ENCODE measurements at regions not wholly inside any gene's neighbourhood (a gene's known extent, or its start where the extent isn't known, plus 50 kb on each side); places are given as distances from the start of the nearest gene placed in this dataset.

DNA sequence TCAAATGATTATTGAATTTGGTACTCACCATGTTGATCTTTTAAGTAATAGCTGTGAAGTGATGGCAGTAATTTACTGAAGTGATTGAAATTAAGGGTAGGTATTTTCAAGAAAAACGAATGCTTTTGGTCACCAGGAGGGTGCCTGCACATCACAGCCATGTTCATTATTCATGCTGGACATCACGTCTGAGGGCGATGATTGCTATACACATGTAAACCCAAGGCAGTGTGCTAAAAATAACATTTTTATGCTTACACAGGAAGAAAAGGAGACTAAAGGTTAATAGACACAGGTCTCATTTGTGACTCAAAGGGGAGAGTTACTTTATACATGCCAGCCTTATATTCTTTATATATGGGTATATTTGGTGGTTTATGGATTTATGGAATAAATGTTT lies 1146.0 kb downstream of the NLGN4X start:
- no peak for DNase-seq (ENCODE audit: low read depth)

DNA sequence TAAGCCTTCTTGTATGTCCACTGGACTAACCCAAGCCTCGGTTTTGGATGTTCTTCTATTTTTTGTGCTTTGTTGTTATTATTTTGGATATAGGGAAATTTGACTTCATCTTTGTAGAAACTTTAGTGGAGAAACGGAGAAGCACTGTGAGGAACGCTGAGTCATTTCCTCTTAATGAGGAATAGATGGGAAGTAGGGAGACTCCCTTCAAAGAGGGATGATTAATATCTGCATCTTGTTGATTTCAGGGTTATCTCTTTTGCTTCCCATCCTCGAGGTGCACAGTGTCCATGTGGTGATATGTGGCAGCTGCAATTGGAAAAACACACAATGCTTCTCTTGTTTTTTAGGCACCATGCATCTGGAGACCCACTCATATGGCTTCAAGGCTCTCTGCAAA lies 1147.9 kb downstream of the NLGN4X start:
- no peak for DNase-seq (ENCODE audit: low read depth)

DNA sequence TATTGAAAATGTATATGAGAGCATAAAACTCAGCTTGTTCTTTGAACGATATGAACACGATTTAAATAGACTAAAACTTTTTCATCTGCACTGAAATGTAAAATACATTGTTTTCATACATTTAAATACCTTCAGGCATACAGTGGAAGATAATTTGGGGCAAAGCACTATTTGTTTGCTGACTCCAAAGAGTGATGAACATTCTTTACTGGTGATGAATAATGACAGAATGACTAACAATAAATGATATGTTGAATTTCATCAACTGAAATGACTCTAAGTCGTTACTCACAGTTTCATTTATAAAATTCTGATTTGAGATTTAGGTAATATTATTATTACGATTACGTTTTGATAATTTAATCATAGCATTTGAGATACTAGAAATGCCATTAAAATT lies 1160.1 kb downstream of the NLGN4X start:
- DNase-seq (ENCODE audit: low read depth) = no peak

DNA sequence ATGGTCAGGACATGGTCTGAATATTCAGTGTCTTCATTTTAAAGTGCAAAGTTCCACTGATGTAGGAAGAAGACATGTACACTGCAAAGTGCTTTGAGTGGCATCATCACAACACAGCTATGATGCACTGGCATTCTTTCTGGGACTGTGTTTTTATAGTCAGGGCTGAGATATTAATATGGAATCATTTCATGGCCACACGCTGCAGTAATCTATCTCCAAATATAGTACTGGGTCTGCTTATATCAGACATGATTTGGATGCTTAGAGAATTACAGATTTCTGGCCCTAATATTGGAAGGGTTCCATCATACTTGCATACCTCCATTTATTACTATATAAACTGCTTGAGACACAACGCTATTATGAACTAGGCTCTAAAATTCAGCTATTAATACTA lies 1170.9 kb downstream of the NLGN4X start:
- no peak for DNase-seq (ENCODE audit: low read depth)

DNA sequence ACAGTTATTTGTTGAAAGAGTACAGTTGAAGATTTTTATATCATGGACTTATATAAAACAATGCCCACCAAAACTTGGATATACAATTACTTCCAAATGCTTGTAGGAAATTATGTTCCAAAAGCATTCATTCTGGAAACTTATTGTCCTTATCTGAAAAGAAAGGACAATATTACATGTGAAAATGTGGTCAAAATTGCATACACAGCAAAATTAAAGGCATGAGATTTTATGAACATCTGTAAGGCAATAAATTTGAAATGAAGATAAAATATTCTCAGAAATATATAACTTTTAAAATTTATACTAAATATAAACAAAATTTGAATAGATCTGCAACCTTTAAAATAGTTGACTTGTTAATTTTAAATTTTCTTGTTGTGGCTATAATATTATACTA lies 1173.8 kb downstream of the NLGN4X start:
- DNase-seq (ENCODE audit: low read depth) = no peak

DNA sequence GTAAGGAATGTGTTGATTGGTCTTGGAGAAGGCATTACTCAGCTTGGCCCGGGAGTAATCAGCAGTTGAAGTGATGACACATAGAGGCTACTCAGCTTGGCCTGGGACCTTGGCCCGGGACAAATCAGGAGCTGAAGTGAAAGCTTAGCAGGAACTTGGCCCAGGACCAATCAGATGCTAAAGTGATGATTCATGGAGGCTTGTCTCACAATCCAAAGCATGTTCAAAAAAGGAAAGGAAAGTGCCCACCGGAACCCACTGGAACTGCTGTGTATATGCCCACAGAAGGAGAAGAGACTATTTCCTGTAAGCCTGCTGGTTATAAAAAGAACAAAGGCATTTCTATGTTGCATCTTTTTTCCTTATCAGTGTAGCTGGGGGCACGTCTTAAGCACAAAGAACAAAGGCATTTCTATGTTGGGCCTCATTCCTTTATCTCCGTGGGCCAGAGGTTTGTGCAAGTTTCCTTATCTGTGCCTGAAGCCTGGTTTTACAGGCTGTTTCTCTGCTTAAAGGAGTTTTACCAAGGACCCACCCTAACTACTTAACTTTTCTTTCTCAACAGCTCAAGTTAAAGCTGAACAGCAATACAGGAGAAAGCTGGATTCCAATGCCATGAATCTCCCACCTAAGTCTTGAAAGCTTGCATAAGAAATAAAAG lies 1176.7 kb downstream of the NLGN4X start:
- DNase-seq (ENCODE audit: low read depth) = peak; percentile 59

DNA sequence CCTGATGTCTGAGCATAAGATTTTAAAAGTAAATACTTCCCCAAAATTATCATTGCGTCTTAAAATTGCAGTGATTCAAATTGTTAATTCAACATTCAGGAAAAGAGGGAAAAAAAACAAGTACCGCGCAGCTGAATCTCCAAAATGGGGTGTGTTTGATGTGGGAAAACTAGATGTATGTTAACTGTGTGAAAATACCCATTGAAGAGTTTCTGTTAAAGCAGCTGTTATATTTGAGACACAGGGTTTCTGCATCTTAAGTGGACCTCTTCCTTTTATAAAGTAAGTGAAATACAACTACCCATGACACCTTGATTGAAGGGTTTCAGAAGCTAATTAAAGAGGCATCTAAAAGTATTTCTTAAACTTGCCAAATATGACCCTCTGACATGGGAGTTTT lies 1186.1 kb downstream of the NLGN4X start:
- DNase-seq (ENCODE audit: low read depth) = no peak

DNA sequence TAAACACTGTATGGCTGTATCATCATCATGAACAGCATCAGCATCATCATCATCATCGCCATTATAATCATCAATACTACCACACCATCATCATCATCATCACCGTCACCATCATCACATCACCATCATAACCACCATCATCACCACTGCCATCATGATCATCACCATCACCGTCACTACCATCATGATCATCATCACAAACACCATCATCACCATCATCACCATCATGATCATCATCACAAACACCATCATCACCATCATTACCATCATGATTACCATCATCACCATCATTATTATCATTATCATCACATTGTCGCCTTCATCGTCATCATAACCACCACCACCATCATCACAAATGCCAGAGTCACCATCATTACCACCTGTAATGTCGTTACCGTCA lies 1196.9 kb downstream of the NLGN4X start:
- no peak for DNase-seq (ENCODE audit: low read depth)

DNA sequence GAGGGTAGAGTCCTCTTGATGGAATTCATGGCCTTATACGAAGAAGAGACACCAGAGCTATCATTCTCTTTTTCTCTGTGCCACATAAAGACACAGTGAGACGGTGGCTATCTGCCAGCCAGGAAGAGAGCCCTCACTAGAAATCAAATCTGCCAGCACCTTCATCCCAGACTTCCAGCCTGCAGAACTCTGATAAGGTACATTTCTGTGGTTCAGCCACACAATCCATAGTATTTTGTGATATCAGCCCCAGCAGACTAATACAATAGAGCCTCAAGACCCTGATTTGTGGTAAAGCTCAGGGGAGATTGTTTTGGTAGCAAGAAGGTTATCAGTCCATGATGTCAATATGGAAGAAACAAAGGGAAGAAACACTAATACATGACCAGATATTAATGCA lies 1213.2 kb downstream of the NLGN4X start:
- no peak for DNase-seq (ENCODE audit: low read depth)

DNA sequence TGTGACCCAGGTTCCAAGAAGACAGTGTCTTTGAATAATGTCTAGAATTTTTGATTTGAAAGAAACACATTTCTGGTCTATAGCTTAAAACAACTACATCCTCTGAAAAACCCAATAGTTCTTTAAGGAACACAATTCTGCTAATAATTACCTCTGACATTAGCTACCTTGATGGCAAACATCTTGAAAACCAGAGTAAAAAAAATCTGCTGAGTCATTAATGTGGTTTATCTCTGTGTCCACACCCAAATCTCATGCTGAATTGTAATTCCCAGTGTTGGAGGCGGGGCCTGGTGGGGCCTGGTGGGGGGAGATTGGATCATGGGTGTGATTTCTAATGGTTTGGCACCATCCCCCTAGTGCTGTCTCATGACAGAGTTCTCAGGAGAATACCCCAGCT lies 1233.8 kb downstream of the NLGN4X start:
- no peak for DNase-seq (ENCODE audit: low read depth)

DNA sequence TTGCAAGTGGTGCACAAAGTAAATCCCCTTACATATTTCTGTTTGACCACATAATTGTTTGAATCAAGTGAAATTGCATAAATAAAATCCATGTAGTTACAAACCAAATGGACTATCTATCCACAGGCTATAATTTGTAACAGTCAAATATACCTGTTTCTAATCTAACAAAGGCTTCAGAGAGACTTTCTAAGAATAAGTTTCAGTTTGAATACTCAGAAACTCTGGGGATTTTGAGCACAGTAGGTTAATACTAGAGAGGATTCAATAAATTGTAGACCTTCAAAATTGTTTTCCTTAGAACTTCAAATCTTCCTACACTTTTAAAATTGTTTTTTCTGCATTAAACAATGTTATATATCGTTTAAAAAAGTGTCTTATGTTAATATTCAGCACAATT lies 1250.1 kb downstream of the NLGN4X start:
- DNase-seq (ENCODE audit: low read depth) = no peak

DNA sequence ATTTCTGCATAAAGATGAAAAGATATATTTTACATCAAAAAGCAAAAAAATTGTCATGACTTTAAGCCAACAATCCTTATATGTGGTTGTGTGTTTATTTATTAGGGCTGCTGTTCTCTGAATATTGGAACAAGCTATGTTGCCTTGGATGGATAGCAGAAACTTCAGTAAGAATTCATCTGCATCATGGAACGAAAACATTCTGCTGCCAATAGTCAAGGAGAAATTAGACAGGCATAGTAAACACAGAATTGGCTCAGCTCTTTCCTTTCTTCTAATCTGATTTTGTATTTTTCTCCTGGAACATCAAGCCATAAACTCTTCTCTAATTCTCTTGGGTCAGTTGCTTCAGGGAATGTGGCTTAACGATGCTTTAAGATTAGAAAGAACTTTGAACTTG lies 1257.0 kb downstream of the NLGN4X start:
- DNase-seq (ENCODE audit: low read depth) = no peak

DNA sequence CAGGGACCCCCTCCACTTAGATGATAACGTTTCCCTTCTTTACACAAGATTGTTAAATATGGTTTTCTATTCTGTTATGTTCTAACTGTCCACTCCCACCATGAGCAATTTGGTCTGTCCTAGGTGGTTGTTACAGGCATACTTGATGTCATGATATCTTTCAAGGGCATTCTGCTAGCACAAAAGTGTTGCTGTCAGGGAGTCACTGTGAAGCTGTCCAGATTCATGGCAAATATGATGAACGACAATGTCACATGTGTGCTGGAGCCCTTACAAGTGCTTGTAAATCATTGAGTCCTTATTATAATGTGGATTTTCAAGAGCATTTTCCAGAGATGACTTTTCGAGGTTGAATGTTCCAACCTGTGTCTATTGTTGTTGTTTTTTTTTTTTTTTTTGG lies 1250.7 kb upstream of the PRKX start:
- DNase-seq (ENCODE audit: low read depth) = no peak

DNA sequence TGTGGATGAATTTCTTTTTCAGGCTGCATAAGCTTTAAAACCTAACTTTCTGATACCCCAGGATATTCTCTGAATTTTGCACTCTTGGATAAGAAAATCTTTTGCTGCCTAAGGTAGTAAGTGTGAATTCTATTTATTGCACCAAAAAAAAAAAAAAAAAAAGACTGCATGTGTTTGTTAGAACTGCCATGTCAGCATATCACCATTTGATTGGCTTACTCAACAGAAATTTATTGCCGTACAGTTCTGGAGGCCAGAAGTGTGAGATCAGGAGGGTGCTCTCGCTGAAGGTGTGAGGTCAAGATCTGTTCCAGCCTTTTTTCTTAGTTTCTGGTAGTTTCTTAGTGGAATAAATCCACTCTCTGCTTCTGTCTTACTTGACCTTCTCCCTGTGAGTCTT lies 1250.0 kb upstream of the PRKX start:
- DNase-seq (ENCODE audit: low read depth) = no peak

DNA sequence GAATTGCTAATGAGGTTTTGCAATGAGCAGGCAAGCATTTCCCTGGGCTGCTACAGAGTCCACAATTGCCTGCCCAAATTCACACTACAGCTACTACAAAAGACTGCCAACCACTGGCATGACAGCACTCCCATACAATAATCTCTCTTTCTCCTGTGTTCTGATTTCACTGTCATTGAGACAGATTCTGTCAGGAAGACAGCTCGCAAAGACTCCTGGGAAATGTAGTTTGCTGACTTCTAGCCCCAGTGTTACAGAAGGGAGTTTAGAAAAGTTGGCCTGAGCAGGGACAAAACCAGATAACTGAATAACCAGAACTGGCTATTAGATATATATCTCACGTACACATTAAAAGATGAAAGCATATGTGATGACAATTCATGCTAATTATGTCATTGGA lies 1231.3 kb upstream of the PRKX start:
- DNase-seq (ENCODE audit: low read depth) = no peak

DNA sequence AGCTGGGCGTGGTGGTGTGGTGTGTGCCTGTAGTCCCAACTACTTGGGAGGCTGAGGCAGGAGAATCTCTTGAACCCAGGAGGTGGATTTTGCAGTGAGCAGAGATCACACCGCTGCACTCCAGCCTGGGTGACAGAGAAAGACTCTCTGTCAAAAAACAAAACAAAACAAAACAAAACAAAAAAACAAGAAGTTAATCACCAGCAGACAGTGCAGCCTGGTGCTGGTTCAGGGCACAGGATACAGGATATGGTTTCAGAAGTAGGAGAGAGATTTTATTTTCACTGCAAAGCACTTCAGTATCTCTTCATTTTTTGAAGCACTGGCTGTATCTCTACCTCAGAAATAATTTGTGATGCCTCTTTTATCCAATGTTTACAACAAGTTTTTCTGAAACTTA lies 1222.9 kb upstream of the PRKX start:
- DNase-seq (ENCODE audit: low read depth) = no peak

DNA sequence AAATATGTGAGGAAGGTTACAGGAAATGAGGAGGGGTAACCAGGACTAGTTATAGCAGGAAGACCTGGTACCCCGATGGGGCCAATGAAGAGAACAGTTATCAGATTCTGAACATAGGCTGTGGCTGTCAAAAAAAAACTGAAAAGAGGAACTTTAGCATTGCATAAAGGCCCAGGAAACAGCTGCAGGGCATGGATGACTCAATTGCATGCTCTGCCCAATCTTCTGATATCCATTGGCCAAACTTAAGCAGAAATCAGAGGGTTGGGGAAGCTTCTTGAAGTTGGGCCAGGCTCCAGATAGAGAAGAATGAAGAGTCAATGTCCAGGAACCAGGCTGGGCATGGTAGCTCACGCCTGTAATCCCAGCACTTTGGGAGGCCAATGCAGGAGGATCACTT lies 1222.4 kb upstream of the PRKX start:
- DNase-seq (ENCODE audit: low read depth) = peak; percentile 49

DNA sequence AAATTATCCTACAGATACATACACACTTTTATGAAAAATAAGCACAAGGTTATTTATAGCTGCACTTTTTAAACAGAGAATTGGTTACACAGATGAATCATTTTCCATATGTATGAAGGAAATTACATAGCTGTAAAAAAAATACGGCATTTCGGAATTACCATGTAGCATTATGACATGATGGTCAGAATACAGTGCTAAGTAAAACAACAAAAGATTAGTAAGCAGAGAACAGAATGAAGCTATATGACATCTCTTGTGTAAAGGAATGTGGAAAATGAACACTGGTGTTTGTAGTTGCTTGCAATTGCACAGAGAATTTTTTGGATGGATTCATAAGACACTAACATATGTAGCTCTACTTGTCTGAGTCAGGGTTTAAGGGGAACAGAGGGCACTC lies 1222.0 kb upstream of the PRKX start:
- DNase-seq (ENCODE audit: low read depth) = peak; percentile 42

DNA sequence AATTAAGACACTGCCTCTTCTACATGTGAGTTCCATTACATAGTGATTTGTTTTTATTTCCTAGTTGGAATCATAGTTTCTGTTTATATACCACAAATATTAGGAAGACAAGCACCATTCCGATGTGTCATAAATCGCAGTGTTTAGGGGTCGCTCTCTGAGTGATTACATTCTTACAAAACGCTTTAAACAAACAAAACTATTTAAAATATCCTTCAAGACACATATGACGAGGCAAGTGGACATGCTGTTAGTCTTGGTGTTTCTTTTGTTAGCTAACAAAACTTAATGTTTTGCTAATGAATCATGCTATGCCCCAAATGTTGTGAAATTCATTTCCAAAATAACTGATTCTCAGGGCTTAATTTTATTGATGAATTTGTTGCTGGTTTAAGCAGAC lies 1219.3 kb upstream of the PRKX start:
- DNase-seq (ENCODE audit: low read depth) = peak; percentile 77

DNA sequence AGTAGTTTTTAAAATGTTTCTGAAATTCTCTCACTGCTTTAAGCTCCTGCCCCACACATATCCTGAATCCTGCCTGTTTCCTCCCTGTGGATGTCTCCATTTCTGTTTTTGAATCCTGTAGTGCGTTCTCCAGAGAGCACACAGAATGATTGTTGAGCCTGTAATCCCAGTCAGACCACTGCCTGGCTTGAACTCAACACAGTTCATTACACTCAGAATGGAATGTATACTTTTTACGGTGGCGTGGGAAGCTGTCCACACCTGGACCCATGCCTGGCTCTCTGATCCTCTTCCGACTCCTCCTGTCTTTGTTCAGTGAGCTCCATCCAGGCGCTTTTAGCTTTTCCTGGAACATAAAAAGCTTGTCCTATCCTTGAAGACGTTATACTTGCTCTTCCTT lies 1217.0 kb upstream of the PRKX start:
- DNase-seq (ENCODE audit: low read depth) = no peak

DNA sequence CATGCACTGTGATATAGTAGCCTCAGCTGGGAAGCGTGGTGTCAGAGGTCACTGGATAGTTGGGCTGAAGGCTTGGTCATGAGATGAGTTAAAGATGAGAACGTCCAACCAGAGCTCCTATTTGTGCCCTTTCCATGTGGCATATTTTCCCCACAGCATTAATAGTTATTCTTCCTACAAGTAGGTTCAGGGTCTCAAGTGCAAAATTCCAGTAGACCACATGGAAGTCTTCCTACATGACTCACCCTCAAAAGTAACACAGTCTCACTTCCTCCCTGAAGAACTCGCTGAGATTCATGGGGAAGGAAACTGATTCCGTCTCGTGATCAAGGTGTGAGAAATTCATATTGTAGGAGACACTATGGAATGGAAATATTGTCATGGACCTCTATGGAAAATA lies 1212.5 kb upstream of the PRKX start:
- DNase-seq (ENCODE audit: low read depth) = no peak

DNA sequence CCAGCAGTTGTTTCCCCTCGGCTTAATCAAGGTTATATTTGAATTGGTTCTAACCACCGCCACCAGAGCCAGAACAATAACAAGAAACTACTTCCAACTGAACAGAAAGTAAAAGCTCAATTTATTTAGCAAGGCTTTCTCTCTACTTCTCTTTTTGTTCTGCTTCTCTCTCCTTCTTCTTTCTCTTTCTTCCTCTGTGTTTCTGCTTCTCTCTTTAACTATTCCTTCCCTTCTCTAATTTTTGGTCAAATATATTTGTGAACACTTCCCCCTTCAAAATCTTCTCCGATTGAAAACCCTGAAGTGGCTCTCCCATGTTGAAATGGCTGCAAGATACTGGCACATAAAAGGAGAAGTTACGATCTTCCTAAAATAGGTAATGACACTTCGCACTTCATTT lies 1195.9 kb upstream of the PRKX start:
- DNase-seq (ENCODE audit: low read depth) = no peak

DNA sequence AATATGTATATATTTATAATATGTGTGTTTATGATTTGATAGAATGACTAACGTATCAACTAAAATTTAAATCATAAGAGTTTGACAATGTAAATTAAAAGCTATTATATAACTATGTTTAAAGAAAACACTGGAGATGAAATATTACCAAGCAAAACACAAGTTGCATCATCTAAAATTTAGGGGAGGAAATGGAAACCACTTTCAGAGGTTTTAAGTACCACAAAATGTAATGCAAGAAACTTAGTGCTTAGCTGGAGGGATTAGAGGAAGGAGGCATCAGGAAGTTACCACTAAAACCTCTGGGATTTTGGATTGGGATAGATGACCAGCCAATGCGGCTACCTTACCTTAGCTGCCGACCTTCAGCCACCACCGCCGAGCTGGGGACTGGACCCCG lies 1192.1 kb upstream of the PRKX start:
- no peak for DNase-seq (ENCODE audit: low read depth)

DNA sequence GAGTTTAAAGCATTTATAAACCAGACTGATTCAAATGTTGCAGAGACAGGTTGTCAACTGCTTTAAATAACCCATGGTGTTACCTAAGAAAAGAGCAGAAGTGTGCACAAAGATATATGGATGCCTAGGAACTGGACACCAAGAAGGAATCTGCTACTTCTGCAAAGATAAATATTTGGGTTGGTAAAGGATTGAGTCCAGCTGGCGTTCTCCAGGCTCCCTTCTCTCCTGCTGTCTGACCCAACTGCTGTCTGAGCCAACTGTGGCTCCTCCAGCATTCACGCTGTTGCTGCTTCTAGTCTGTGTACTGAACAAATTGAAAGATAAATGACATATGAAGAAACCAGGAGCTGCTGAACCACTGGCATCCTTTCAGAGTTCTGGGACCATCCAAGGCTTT lies 1167.8 kb upstream of the PRKX start:
- no peak for DNase-seq (ENCODE audit: low read depth)

DNA sequence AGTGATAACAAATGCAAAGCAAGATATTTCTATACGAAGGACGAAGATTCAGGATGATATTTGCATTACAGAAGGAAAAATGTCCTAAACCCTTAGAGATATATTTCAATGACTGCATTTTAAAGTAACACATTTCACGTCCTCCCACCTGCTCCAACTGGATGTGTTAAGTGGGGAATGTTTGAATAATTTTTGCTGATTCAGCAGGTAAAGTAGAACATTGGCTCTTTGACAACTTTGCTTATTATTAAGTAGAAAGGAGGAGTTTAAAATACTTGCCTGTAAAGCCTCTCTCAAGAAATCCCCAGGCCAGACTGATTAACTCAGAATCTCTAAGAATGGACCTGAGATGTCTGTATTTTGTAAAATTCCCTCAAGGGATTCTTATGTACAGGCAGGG lies 1165.2 kb upstream of the PRKX start:
- no peak for DNase-seq (ENCODE audit: low read depth)
